H1 (cell line): ENCODE measurements at regions not wholly inside any gene's neighbourhood (a gene's known extent, or its start where the extent isn't known, plus 50 kb on each side); places are given as distances from the start of the nearest gene placed in this dataset.

Experiments used
- CTCF ChIA-PET: fragments of 300-600 bp; sonication (Branson Sonifier 250); formaldehyde crosslinking; loops from one replicate; lab custom pipeline; 2021; ENCODE audit not compliant: partially characterized antibody; lab: Charles Lee
- POLR2A ChIA-PET: fragments of 300-600 bp; sonication (Branson Sonifier 250); formaldehyde crosslinking; loops from one replicate; lab custom pipeline; 2021; ENCODE audit warnings: inconsistent platforms; ENCODE audit not compliant: partially characterized antibody; lab: Charles Lee
- DNase-seq, 2 experiments: peaks; one replicate each; pipeline versions ENCODE4 v3.0.0 to v3.0.0-alpha.2; 2010 to 2022; ENCODE audit warnings: low spot score in 2 of 2, low read depth in 1 of 2, mixed read lengths in 1 of 2
- FAIRE-seq: peaks from 2 replicates; lab custom pipeline; 2011; peaks lifted over from hg19 to GRCh38; lab: Jason Lieb, UNC
- H2AFZ ChIP-seq: 2 replicates; pipeline ENCODE4 v1.8.1; 2012; ENCODE audit warnings: low read length, inconsistent platforms
- H2AK5ac ChIP-seq: 2 replicates; pipeline ENCODE4 v1.6.1; 2013; ENCODE audit warnings: low read depth, low read length
- H2BK120ac ChIP-seq: replicated peaks from 2 replicates; pipeline ENCODE3; 2013; ENCODE audit warnings: low read depth, low read length, inconsistent platforms
- H2BK12ac ChIP-seq: 2 replicates; pipeline ENCODE4 v1.6.1; 2013; ENCODE audit warnings: low read depth, low read length
- H2BK15ac ChIP-seq: 2 replicates; pipeline ENCODE4 v1.6.1; 2013; ENCODE audit warnings: low read length
- H2BK20ac ChIP-seq: 2 replicates; pipeline ENCODE4 v1.6.1; 2013; ENCODE audit warnings: low read length
- H2BK5ac ChIP-seq: 2 replicates; pipeline ENCODE4 v1.6.1; 2013; ENCODE audit warnings: low read depth, low read length
- H3K14ac ChIP-seq: 2 replicates; pipeline ENCODE4 v1.6.1; 2013; ENCODE audit warnings: inconsistent platforms; ENCODE audit not compliant: insufficient read length
- H3K18ac ChIP-seq: 2 replicates; pipeline ENCODE4 v1.6.1; 2013; ENCODE audit warnings: low read length; ENCODE audit errors: extremely low read depth
- H3K23ac ChIP-seq: 2 replicates; pipeline ENCODE4 v1.6.1; 2013; ENCODE audit warnings: inconsistent platforms; ENCODE audit not compliant: insufficient read length
- H3K23me2 ChIP-seq: 2 replicates; pipeline ENCODE4 v1.6.1; 2013; ENCODE audit warnings: low read depth, low read length
- H3K27ac ChIP-seq: 2 replicates; pipeline ENCODE4 v1.6.1; 2011; ENCODE audit warnings: low read depth, low read length, inconsistent platforms
- H3K27me3 ChIP-seq, 4 experiments: replicated peaks in 1 of 4; 1 replicate in 1 of 4; 2 replicates in 3 of 4; pipeline versions ENCODE4 v1.6.1 to v1.8.1; 2011 to 2013; ENCODE audit warnings: low read length in 3 of 4, mild to moderate bottlenecking in 3 of 4, inconsistent platforms in 2 of 4, mixed read lengths in 2 of 4, moderate library complexity in 1 of 4; ENCODE audit not compliant: control insufficient read depth in 3 of 4, insufficient read depth in 3 of 4; ENCODE audit errors: extremely low read depth in 1 of 4
- H3K36me3 ChIP-seq, 4 experiments: 2 replicates each; pipeline versions ENCODE4 v1.6.1 to v1.8.1; 2011 to 2013; ENCODE audit warnings: mild to moderate bottlenecking in 4 of 4, low read length in 3 of 4, moderate library complexity in 2 of 4, control low read depth in 1 of 4, inconsistent platforms in 1 of 4; ENCODE audit not compliant: insufficient read depth in 4 of 4, control insufficient read depth in 2 of 4
- H3K4ac ChIP-seq: replicated peaks from 2 replicates; pipeline ENCODE3; 2013; ENCODE audit warnings: low read length, low read depth, mixed read lengths, inconsistent platforms; ENCODE audit not compliant: insufficient read length
- H3K4me1 ChIP-seq, 4 experiments: replicated peaks in 1 of 4; 1 replicate in 1 of 4; 2 replicates in 3 of 4; pipeline versions ENCODE4 v1.6.1 to v1.8.1; 2011 to 2013; ENCODE audit warnings: low read length in 3 of 4, inconsistent platforms in 2 of 4, mixed read lengths in 1 of 4; ENCODE audit not compliant: insufficient read depth in 4 of 4, control insufficient read depth in 3 of 4
- H3K4me2 ChIP-seq, 2 experiments: 2 replicates each; pipeline versions ENCODE4 v1.6.1 to v1.8.1; 2011 to 2013; ENCODE audit warnings: low read depth in 2 of 2, low read length in 2 of 2, control low read depth in 1 of 2, inconsistent platforms in 1 of 2, mild to moderate bottlenecking in 1 of 2; ENCODE audit not compliant: insufficient read depth in 1 of 2
- H3K4me3 ChIP-seq, 4 experiments: fragments of 200-600, 300-600 bp in 1 of 4; sonication (generic), shearing (Covaris generic), sonication (Bioruptor Twin) in 1 of 4; 2 replicates each; pipeline versions ENCODE4 v1.5.1 to v1.8.1; 2011 to 2016; ENCODE audit warnings: low read length in 4 of 4, low read depth in 3 of 4, control low read depth in 2 of 4, inconsistent platforms in 2 of 4, mild to moderate bottlenecking in 2 of 4, mixed read lengths in 1 of 4, moderate library complexity in 1 of 4; ENCODE audit not compliant: insufficient read depth in 2 of 4; ENCODE audit errors: extremely low read depth in 1 of 4
- H3K56ac ChIP-seq: replicated peaks from 2 replicates; pipeline ENCODE3; 2013; ENCODE audit warnings: low read depth, mild to moderate bottlenecking, mixed read lengths, low read length, inconsistent platforms; ENCODE audit not compliant: insufficient read length
- H3K79me1 ChIP-seq: 2 replicates; pipeline ENCODE4 v1.6.1; 2013; ENCODE audit warnings: low read depth, low read length, control low read depth
- H3K79me2 ChIP-seq, 2 experiments: 2 replicates each; pipeline versions ENCODE4 v1.6.1 to v1.8.1; 2012 to 2013; ENCODE audit warnings: low read length in 2 of 2, mild to moderate bottlenecking in 2 of 2, inconsistent platforms in 1 of 2; ENCODE audit not compliant: insufficient read depth in 2 of 2, control insufficient read depth in 1 of 2
- H3K9ac ChIP-seq, 4 experiments: replicated peaks in 1 of 4; 1 replicate in 1 of 4; 2 replicates in 3 of 4; pipeline versions ENCODE4 v1.6.1 to v1.8.1; 2011 to 2013; ENCODE audit warnings: low read depth in 3 of 4, low read length in 3 of 4, control low read depth in 2 of 4, mild to moderate bottlenecking in 2 of 4, moderate library complexity in 2 of 4, inconsistent platforms in 1 of 4; ENCODE audit errors: extremely low read depth in 1 of 4
- H3K9me3 ChIP-seq, 2 experiments: 2 replicates each; pipeline versions ENCODE4 v1.6.1 to v1.8.1; 2012 to 2013; ENCODE audit warnings: mild to moderate bottlenecking in 2 of 2, moderate library complexity in 2 of 2, control low read depth in 1 of 2, inconsistent platforms in 1 of 2, low read depth in 1 of 2, low read length in 1 of 2, mixed read lengths in 1 of 2; ENCODE audit not compliant: insufficient read depth in 2 of 2
- H4K20me1 ChIP-seq, 2 experiments: replicated peaks in 1 of 2; 2 replicates each; pipeline versions ENCODE3 to v1.8.1; 2011 to 2013; ENCODE audit warnings: inconsistent platforms in 2 of 2, low read length in 2 of 2, mild to moderate bottlenecking in 1 of 2; ENCODE audit not compliant: insufficient read depth in 2 of 2, control insufficient read depth in 1 of 2
- H4K5ac ChIP-seq: 2 replicates; pipeline ENCODE4 v1.6.1; 2013; ENCODE audit warnings: low read length, low read depth, mixed read lengths, inconsistent platforms; ENCODE audit not compliant: insufficient read length
- H4K8ac ChIP-seq: 2 replicates; pipeline ENCODE4 v1.8.0; 2013; ENCODE audit warnings: mild to moderate bottlenecking, moderate library complexity, low read length, inconsistent platforms; ENCODE audit not compliant: insufficient read depth; ENCODE audit errors: extremely low read depth
- H4K91ac ChIP-seq: replicated peaks from 2 replicates; pipeline ENCODE3; 2013; ENCODE audit warnings: low read length, mixed read lengths, inconsistent platforms; ENCODE audit not compliant: insufficient read length
- CEBPB ChIP-seq: IDR thresholded peaks from 2 replicates; pipeline ENCODE4 v1.6.1; 2012; ENCODE audit warnings: low read depth, low read length
- KDM5A ChIP-seq: fragments of 200-600 bp; IDR thresholded peaks from 2 replicates; pipeline ENCODE4 v1.7.1; 2012; ENCODE audit warnings: mild to moderate bottlenecking, low read length, inconsistent platforms, mixed read lengths
- TEAD4 ChIP-seq: IDR thresholded peaks from 2 replicates; pipeline ENCODE4 v1.6.1; 2012; ENCODE audit warnings: low read depth, low read length, inconsistent platforms, mixed read lengths
- WGBS, 2 experiments: shearing (Covaris generic) in 1 of 2; methylation state at CpG; one replicate each; pipeline versions ENCODE4 v1.1.6 to v1.1.7; 2013 to 2015; ENCODE audit warnings: low lambda C conversion rate in 2 of 2, mixed read lengths in 2 of 2, inconsistent platforms in 1 of 2, low coverage in 1 of 2, missing lambda C conversion rate in 1 of 2; ENCODE audit not compliant: insufficient replicate concordance in 2 of 2, insufficient coverage in 1 of 2, insufficient read length in 1 of 2; ENCODE audit errors: extremely low coverage in 1 of 2, missing lambda C conversion rate in 1 of 2; 5-methylcytosine and 5-hydroxymethylcytosine counted together

GRCh38 chr12:16454481-16454880 lies 107.0 kb downstream of the MGST1 start:
- 85% methylated on average over 2 of the region's 2 CpGs; no CpG with 5 or more reads in 1 of the 2 experiments for WGBS, 2 experiments
- Histone ChIP-seq H2AK5ac (no peak overlapping the region), H3K79me1 (no peaks in the 10 kb centered on the region), H3K79me2 (no peaks in the 10 kb centered on the region), H3K14ac (no peak overlapping the region), H4K91ac (no peak overlapping the region), H3K27me3 (peaks cover 0 to 3% (median 0%) of the 10 kb centered on the region in 4 experiments; a peak in 1 of 7 replicates), H3K23me2 (no peaks in the 10 kb centered on the region), H2BK12ac (no peak overlapping the region), H2AFZ (no peak overlapping the region), H3K9me3 (no peaks in the 10 kb centered on the region), H4K20me1 (no peaks in the 10 kb centered on the region), H3K23ac (no peak overlapping the region), H3K27ac (no peak overlapping the region), H2BK120ac (no peak overlapping the region), H3K4ac (no peak overlapping the region), H3K18ac (no peak overlapping the region), H4K5ac (no peak overlapping the region), H3K9ac (no peak overlapping the region), H2BK20ac (no peak overlapping the region), H4K8ac (no peak overlapping the region), H3K4me3 (no peak overlapping the region), H2BK15ac (no peak overlapping the region), H2BK5ac (no peak overlapping the region), H3K4me1 (peaks cover 0 to 8% (median 4%) of the 10 kb centered on the region in 4 experiments; a peak in 2 of 7 replicates), H3K4me2 (no peak overlapping the region), H3K36me3 (no peaks in the 10 kb centered on the region), H3K56ac (no peak overlapping the region)
- CTCF ChIA-PET, result no interaction called here
- no peak for DNase-seq
- POLR2A ChIA-PET, result no interaction called here
- FAIRE-seq, result no peak
- no peak for TF ChIP-seq CEBPB
- TF ChIP-seq TEAD4, result no peak
- TF ChIP-seq KDM5A, result no peak
